PC-9 (cell line): ENCODE measurements at regions not wholly inside any gene's neighbourhood (a gene's known extent, or its start where the extent isn't known, plus 50 kb on each side); places are given as distances from the start of the nearest gene placed in this dataset.

Experiments
- EZH2 ChIP-seq: fragments of 200-600 bp; sonication (generic); IDR thresholded peaks from 2 replicates; pipeline ENCODE4 v1.8.0; 2017; ENCODE audit warnings: antibody characterized with exemption, low read depth
- TF ChIP-seq, protein P1 (sequence below): fragments of 200-600 bp; sonication (generic); conservative IDR thresholded peaks from 2 replicates; pipeline ENCODE4 v1.6.1; 2017; ENCODE audit warnings: mixed run types, antibody characterized with exemption, mild to moderate bottlenecking, moderate library complexity

DNA sequence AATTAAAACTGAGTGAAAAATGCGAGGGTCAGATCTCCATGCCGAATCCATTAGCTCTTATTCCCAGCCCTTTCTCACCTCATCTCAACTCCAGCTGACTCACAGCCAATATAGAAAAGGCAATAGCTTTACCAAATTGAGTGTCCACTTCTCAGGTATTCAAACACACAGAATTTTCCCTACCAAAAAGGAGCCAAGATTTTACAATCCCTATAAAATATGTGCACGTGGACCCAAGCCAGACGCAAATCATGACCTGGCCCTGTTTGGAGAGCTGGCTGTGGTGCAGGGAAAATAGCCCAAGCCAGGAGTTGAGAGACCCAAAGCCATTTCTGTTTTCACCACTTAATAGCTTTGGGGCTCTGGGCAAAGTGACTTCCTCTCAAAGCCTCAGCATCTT, 379.7 kb upstream of the AUTS2 start:
- TF ChIP-seq, protein P1, sequence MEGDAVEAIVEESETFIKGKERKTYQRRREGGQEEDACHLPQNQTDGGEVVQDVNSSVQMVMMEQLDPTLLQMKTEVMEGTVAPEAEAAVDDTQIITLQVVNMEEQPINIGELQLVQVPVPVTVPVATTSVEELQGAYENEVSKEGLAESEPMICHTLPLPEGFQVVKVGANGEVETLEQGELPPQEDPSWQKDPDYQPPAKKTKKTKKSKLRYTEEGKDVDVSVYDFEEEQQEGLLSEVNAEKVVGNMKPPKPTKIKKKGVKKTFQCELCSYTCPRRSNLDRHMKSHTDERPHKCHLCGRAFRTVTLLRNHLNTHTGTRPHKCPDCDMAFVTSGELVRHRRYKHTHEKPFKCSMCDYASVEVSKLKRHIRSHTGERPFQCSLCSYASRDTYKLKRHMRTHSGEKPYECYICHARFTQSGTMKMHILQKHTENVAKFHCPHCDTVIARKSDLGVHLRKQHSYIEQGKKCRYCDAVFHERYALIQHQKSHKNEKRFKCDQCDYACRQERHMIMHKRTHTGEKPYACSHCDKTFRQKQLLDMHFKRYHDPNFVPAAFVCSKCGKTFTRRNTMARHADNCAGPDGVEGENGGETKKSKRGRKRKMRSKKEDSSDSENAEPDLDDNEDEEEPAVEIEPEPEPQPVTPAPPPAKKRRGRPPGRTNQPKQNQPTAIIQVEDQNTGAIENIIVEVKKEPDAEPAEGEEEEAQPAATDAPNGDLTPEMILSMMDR = no peak
- no peak for TF ChIP-seq EZH2
